MCF 10A (cell line): ENCODE measurements at regions not wholly inside any gene's neighbourhood (a gene's known extent, or its start where the extent isn't known, plus 50 kb on each side); places are given as distances from the start of the nearest gene placed in this dataset.
A peak's percentile ranks its signal among the peaks of the same experiment; 100 is the strongest.

Experiments used
- BruUV-seq: library from RNA; stranded (reverse); fragments of 400-500 nt; replicated peaks from 2 replicates; lab custom pipeline; 2021; lab: Mats Ljungman, UMichigan
- CTCF ChIA-PET: fragments of 300-600 bp; sonication (Branson Sonifier 250); formaldehyde crosslinking; extraction: SDS; loops from one replicate; lab custom pipeline; 2021; ENCODE audit warnings: antibody characterized with exemption, inconsistent platforms; lab: Yijun Ruan, JAX
- POLR2A ChIA-PET: fragments of 300-600, 350-650 bp; sonication (Branson Sonifier 250); formaldehyde crosslinking; extraction: SDS; loops from one replicate; lab custom pipeline; 2020; ENCODE audit warnings: antibody characterized with exemption, inconsistent platforms; lab: Yijun Ruan, JAX
- DNase-seq: peaks from one replicate; pipeline ENCODE4 v3.0.0-alpha.2; 2018; ENCODE audit not compliant: unreplicated experiment
- H3K27ac Mint-ChIP-seq: one replicate; pipeline ENCODE4 v1.8.0; 2022; ENCODE audit warnings: mild to moderate bottlenecking, low read depth, mixed read lengths; ENCODE audit not compliant: unreplicated experiment
- H3K27me3 Mint-ChIP-seq: one replicate; pipeline ENCODE4 v1.8.0; 2022; ENCODE audit warnings: mixed read lengths; ENCODE audit not compliant: insufficient read depth, unreplicated experiment
- H3K36me3 Mint-ChIP-seq: one replicate; pipeline ENCODE4 v1.8.0; 2022; ENCODE audit warnings: mild to moderate bottlenecking, moderate library complexity, mixed read lengths; ENCODE audit not compliant: insufficient read depth, unreplicated experiment
- H3K4me1 Mint-ChIP-seq: one replicate; pipeline ENCODE4 v1.8.0; 2022; ENCODE audit warnings: mixed read lengths; ENCODE audit not compliant: insufficient read depth, unreplicated experiment
- H3K4me3 Mint-ChIP-seq: one replicate; pipeline ENCODE4 v1.8.0; 2022; ENCODE audit warnings: mild to moderate bottlenecking, moderate library complexity, mixed read lengths; ENCODE audit not compliant: unreplicated experiment
- H3K9me3 Mint-ChIP-seq: one replicate; pipeline ENCODE4 v1.8.0; 2022; ENCODE audit warnings: mixed read lengths; ENCODE audit not compliant: unreplicated experiment
- intact Hi-C: fragments of 100-400 bp; cut with micrococcal nuclease; formaldehyde crosslinking; loops from 2 replicates; pipeline ENCODE4 v1.14.1; 2022
- TF ChIP-seq, protein P1 (sequence below): fragments of 200-600 bp; IDR thresholded peaks from one replicate; pipeline ENCODE4 v1.8.0; 2022; ENCODE audit warnings: antibody characterized with exemption, mild to moderate bottlenecking; ENCODE audit not compliant: unreplicated experiment

DNA sequence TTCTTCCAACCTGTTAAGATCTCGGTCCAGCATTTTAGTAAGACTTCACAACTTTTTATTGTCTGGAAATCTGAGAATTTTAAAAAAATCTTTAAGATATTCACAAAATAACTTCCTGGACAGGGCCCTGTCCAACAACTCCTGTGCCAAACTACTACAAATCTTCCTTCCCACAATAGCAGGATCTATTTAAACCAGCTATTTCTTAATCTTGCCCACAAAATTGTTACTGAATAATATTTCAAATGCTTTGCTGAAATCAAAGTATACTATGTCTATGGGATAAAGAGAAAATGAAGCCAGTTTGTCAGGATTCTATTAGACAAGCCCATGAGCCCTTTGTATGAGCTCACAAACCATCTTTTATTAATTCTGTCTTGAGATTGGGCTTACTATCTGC lies 104.1 kb upstream of the DDIT4L start:
- BruUV-seq, result no TSS peak
- H3K36me3 Mint-ChIP-seq, result no peaks in the 10 kb centered on the region
- no peak for DNase-seq
- H3K27ac Mint-ChIP-seq, result no peak overlapping the region
- peaks cover 19% of the 10 kb centered on the region for H3K4me1 Mint-ChIP-seq
- H3K4me3 Mint-ChIP-seq, result no peak overlapping the region
- ChIA-PET CTCF (interaction anchor here (0.6 to 1.1 kb wide), 3 partner anchors 11 to 640 kb away, joined by 3 to 4 read pairs (median 3); no protein-coding TSS in a partner anchor), POLR2A (interaction anchor here (0.8 kb wide), 1 partner anchor 47 kb away, joined by 3 read pairs; no protein-coding TSS in a partner anchor)
- TF ChIP-seq, protein P1, sequence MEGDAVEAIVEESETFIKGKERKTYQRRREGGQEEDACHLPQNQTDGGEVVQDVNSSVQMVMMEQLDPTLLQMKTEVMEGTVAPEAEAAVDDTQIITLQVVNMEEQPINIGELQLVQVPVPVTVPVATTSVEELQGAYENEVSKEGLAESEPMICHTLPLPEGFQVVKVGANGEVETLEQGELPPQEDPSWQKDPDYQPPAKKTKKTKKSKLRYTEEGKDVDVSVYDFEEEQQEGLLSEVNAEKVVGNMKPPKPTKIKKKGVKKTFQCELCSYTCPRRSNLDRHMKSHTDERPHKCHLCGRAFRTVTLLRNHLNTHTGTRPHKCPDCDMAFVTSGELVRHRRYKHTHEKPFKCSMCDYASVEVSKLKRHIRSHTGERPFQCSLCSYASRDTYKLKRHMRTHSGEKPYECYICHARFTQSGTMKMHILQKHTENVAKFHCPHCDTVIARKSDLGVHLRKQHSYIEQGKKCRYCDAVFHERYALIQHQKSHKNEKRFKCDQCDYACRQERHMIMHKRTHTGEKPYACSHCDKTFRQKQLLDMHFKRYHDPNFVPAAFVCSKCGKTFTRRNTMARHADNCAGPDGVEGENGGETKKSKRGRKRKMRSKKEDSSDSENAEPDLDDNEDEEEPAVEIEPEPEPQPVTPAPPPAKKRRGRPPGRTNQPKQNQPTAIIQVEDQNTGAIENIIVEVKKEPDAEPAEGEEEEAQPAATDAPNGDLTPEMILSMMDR, result no peak
- intact Hi-C loops, result no loop called here
- peaks cover 11% of the 10 kb centered on the region for H3K9me3 Mint-ChIP-seq
- no peaks in the 10 kb centered on the region for H3K27me3 Mint-ChIP-seq

DNA sequence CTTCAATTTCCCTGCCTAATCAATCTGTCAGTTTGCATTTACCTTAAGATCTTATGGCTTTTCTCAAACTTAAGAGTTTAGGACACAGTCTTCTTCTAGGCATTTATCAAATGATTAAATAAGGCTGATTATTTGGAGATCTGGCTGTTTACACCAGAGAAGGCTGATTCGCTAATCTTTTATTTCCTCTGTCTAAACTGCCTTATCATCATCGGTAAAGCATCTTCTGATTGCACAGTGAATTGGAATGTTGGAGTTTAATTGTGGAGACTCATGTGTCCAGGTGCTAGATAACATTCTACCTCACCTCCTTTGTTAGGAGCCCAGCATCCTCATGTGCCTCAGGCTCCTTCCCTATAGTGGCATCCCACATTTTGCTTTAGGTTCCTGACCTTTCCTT lies 100.3 kb upstream of the DDIT4L start:
- BruUV-seq, result no TSS peak
- Mint-ChIP-seq H3K9me3 (peaks cover 7% of the 10 kb centered on the region), H3K4me3 (no peak overlapping the region), H3K27me3 (no peaks in the 10 kb centered on the region), H3K36me3 (no peaks in the 10 kb centered on the region), H3K27ac (peak overlapping the region; percentile 13), H3K4me1 (peaks cover 20% of the 10 kb centered on the region)
- ChIA-PET CTCF (no interaction called here), POLR2A (interaction anchor here (1.4 kb wide), 1 partner anchor 9 kb away, joined by 5 read pairs; no protein-coding TSS in a partner anchor)
- intact Hi-C loops, result no loop called here
- no peak for DNase-seq
- TF ChIP-seq, protein P1, result no peak

DNA sequence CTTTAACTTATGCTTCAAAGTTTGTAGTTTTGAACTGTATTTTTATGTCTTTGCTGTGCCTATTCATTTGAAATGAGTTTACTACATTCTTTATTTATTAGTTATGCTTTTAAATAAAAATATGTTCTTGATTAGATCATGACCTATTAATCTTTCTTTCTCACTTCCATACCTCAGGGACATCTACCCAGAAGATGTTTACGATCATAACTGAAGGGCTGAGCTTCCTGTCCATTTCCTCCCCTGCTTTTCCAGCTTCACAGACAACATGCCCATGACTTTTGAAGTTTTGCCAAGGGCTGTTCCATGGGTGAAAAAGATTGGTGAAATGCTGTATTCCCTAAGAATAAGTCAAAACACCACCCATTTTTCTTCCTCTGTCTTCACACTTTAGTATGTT lies 99.7 kb upstream of the DDIT4L start:
- no TSS peak for BruUV-seq
- no peaks in the 10 kb centered on the region for H3K27me3 Mint-ChIP-seq
- peaks cover 7% of the 10 kb centered on the region for H3K9me3 Mint-ChIP-seq
- DNase-seq, result no peak
- no peaks in the 10 kb centered on the region for H3K36me3 Mint-ChIP-seq
- peaks cover 20% of the 10 kb centered on the region for H3K4me1 Mint-ChIP-seq
- H3K27ac Mint-ChIP-seq, result peak overlapping the region; percentile 13
- TF ChIP-seq, protein P1, result no peak
- ChIA-PET CTCF (no interaction called here), POLR2A (interaction anchor here (1.4 kb wide), 1 partner anchor 10 kb away, joined by 5 read pairs; no protein-coding TSS in a partner anchor)
- H3K4me3 Mint-ChIP-seq, result no peak overlapping the region
- intact Hi-C loops, result no loop called here

DNA sequence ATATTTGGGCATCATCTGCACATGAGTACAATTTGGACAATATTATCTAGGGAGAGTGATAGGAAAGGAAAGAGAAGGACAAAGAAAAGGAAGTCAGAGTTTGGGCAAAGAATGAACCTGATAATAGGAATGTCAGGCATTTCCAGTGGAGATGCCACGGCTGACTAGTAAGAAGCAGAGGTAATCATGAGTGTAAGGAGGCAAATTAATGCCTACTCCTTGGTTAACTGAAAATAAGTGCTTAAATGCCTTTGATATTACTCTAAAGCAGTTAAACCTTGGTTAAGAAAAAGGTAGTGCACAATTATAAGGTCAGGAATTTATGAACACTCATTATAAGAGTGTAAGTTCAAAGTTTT lies 99.2 kb upstream of the DDIT4L start:
- intact Hi-C loops, result no loop called here
- no TSS peak for BruUV-seq
- DNase-seq, result no peak
- CTCF ChIA-PET, result no interaction called here
- POLR2A ChIA-PET, result no interaction called here
- Mint-ChIP-seq H3K27me3 (no peaks in the 10 kb centered on the region), H3K4me1 (peaks cover 20% of the 10 kb centered on the region), H3K27ac (peak overlapping the region; percentile 44), H3K9me3 (peaks cover 7% of the 10 kb centered on the region), H3K4me3 (no peak overlapping the region), H3K36me3 (no peaks in the 10 kb centered on the region)
- TF ChIP-seq, protein P1, result no peak
